ENCODE measurements at regions not wholly inside any gene's neighbourhood (a gene's known extent, or its start where the extent isn't known, plus 50 kb on each side); places are given as distances from the start of the nearest gene placed in this dataset.

GRCh38 chr1:159653201-159653600, 61.2 kb downstream of the CRP start:
- TF ChIP-seq PATZ1 (CRISPR knock-in tag; IDR thresholded peaks at IDR 0.05; ENCODE audit: borderline replicate concordance) = no peak
- TF ChIP-seq PPARA (CRISPR knock-in tag; IDR thresholded peaks at IDR 0.05; ENCODE audit: borderline replicate concordance) = no peak
- TF ChIP-seq ARNTL (CRISPR knock-in tag; IDR thresholded peaks at IDR 0.05; ENCODE audit: borderline replicate concordance, low read depth) = no peak
- no peak for TF ChIP-seq ZFP3 (CRISPR knock-in tag; IDR thresholded peaks at IDR 0.05)
- TF ChIP-seq, protein P1, sequence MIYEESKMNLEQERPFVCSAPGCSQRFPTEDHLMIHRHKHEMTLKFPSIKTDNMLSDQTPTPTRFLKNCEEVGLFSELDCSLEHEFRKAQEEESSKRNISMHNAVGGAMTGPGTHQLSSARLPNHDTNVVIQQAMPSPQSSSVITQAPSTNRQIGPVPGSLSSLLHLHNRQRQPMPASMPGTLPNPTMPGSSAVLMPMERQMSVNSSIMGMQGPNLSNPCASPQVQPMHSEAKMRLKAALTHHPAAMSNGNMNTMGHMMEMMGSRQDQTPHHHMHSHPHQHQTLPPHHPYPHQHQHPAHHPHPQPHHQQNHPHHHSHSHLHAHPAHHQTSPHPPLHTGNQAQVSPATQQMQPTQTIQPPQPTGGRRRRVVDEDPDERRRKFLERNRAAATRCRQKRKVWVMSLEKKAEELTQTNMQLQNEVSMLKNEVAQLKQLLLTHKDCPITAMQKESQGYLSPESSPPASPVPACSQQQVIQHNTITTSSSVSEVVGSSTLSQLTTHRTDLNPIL (CRISPR knock-in tag; IDR thresholded peaks at IDR 0.05; ENCODE audit: low read depth) = no peak
- TF ChIP-seq BACH2 (CRISPR knock-in tag; IDR thresholded peaks at IDR 0.05; ENCODE audit: borderline replicate concordance) = no peak
- no peak for TF ChIP-seq TOX (CRISPR knock-in tag; IDR thresholded peaks at IDR 0.05; ENCODE audit: borderline replicate concordance)

All from SK-N-SH treated with all-trans-retinoic acid at 6 μM for 48 hours (cell line).